GM19455 (cell line): ENCODE measurements at regions not wholly inside any gene's neighbourhood (a gene's known extent, or its start where the extent isn't known, plus 50 kb on each side); places are given as distances from the start of the nearest gene placed in this dataset.

Experiments
- ATAC-seq: cut with Tn5 transposase; IDR thresholded peaks from one replicate; pipeline ENCODE4 v1.9.1; 2021; ENCODE audit not compliant: unreplicated experiment

DNA sequence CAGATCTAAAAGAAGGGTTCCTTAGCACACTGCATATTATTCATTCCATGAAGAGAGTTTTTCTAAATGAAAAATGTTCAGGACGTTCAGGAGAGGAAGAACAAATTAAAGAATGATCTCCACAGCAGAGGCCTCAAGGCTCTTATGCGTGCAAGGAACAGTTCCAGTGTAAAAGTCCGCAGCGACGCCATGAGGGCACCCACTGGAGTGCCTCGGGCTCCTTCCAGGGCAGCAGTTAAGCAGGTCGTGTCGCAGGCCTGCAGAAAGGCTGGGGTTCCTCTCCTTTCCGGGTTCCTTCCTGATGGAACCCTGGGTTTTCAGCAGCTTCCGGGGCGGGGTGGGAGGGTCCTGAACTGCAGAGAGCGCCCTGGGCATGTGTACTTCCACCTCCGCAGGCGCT, 87.1 kb upstream of the SELENOP start:
- no peak for ATAC-seq

DNA sequence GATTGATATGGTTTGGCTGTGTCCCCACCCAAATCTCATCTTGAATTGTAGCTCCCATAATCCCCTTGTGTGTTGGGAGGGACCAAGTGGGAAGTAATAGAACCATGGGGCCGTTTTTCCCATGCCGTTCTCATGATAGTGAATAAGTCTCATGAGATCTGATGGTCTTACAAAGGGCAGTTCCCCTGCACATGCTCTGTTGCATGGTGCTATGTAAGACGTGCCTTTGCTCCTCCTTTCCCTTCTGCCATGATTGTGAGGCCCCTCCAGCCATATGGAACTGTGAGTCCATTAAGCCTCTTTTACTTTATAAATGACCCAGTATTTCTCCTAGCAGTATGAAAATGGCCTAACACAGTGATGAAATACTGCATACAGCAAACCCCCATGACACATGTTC, 84.8 kb upstream of the SELENOP start:
- ATAC-seq = no peak

DNA sequence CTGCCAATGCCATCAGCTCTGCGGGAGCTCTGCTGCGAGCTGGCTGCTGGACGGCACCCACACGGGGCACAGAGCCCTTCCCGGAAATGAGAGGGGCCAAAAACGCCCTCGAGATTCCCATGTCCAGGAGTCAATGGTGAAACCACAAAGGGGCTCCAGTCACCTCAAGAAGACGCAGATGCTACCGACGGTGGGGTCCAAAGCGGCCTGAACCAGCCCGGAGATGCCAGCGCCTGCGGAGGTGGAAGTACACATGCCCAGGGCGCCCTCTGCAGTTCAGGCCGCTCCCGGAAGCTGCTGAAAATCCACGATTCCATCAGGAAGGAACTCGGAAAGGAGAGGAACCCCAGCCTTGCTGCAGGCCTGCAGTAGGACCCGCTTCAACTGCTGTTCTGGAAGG, 82.4 kb upstream of the SELENOP start:
- ATAC-seq = no peak

DNA sequence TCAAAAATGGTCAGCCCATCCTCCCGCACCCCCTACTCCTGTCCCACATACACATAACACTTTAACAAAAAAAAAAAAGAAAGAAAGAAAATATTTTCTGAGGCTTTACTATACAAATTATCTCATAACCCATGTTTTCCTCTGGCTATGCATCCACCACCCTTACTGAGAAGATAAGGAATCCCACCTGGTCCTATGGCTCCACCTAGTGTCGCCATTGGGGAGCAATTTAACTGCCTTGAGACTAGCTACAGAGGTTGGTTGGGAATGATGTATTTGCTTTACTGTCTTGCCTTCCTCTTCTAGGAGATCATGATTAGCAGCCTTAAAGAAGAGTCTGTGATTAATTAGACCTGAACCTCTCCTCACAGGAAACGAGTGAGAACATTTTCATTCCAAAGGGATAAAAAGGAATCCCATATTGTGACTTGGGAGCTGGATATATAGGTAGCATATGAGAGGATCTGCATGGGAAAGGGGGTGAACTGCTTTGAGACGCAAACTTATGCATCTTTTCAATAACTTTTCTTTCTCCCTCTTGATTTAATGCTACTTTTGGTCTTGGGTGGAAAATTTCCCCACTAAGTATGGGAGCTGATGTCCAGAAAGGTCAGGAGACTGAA, 77.7 kb upstream of the SELENOP start:
- peak; percentile 81 for ATAC-seq

DNA sequence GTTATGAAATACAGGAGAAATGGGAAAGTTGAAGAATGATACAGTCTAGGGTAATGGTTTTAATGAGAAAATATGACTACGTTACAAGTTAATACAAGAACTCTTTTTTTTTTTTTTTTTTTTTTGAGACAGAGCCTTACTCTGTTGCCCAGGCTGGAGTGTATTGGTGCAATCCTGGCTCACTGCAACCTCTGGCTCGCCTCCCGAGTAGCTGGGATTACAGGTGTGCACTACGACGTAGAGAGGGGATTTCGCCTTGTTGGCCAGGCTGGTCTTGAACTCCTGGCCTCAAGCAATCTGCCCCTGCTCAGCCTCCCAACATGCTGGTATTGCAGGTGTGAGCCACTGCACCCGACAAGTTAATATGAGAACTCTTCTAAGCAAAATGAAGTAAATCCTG, 77.1 kb upstream of the SELENOP start:
- no peak for ATAC-seq

GRCh38 chr5:42887575-42887974, 75.9 kb upstream of the SELENOP start:
- no peak for ATAC-seq

DNA sequence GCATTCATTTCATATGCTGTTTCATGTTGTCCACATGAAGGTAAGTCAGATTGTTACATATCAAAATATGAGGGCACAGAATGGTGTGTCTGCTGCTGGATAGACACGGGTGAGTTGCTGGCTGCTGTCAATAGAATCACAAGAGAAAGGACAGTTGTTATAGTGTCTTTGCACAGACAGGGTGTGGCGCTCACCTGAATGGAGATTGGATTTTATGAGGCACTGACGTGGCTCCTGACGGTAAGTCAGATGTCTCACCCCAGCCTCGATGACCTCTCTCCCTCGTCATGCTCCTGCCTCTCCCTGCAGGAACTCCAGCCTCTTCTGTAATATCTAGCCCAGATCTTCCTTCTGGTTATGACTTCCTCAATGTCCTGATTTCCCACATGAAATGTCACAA, 75.4 kb upstream of the SELENOP start:
- no peak for ATAC-seq

DNA sequence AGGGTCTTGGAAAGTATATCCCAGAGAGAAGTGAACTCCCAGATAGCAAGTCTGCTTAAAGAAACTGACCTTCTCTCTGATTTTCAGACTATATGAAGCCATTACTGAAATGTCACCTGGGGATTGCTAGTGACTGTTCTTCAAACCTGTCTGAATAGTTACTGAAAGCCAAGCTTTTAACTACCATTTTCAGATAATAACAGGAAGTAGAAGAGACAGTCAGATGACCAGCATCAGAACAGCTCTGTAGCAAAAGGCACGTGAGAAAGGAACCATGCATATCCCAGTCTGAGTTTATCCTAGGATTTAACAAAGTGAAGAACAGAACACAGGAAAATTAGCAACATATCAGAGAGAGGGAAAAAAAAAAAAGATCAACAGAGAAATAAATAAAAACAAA, 74.9 kb upstream of the SELENOP start:
- no peak for ATAC-seq

DNA sequence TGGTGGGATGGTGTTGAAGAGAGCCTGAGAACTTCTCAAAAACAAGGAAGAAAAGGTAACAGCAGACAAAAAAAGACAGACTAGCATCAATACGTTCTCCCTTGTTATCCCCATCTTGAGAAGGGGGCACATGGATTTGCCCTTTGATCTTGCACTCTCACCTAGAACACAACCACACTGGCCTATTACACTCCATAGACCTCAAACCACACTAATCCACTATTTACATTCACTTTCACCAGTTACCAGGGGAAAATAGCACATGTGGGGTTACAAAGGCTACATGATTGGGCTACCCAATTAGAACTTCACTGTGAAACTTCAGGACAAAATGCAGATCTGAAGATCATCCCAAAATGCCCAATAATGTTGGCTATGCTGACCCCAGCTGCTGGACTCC, 72.6 kb upstream of the SELENOP start:
- ATAC-seq = no peak

DNA sequence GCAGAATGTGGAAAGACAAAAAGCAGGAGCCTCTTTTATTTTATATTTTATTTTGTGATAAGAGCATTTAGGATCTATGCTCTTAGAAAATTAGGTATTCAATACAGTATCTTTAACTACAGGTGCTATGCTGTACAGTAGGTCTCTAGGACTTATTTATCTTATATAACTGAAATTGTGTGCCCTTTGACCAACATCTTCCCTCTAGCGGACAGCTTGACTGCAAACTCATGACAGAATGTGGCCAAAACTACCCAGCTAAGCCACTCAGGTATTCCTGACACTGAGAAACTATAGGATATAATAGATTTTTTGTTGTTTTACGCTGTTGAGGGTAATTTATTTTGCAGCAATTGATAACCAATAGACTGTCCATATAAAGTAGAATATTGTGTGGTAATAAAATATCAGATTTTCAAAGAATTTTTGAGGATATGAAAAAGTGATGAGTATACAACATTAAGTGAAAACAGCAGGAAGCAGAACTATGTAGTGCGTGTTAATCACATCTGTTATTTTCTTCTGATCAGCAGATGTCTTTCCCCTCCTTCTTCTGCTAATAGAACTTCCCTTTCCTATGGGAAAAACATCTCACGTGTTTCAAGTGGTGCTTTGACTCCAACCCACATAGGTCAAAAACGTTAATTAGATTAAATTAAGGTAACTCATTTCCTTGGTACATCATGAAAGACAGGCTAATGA, 69.9 kb upstream of the SELENOP start:
- no peak for ATAC-seq

- no peak for ATAC-seq
Observed at GRCh38 chr5:42880496-42881150, 68.9 kb upstream of the SELENOP start.

DNA sequence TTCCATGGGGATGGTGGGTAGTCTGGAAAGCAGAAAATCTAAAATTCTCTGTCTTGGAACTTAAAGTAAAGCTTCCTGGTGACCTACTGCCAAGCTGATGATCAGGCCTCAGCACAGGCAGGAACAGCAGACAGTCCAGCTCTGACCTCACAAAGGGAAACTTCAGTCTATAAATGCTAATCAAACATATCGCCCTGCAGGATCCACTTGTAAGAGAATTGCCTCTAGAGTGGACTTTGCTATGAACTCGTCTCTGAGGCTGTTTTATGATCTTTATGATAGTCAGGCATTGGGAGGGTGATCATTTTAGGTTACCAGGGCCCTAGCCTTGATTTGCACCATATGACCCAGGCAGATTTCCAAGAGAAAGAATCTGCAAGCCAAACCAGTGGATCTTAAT, 67.6 kb upstream of the SELENOP start:
- no peak for ATAC-seq

GRCh38 chr5:42878550-42878949, 66.9 kb upstream of the SELENOP start:
- ATAC-seq = no peak

DNA sequence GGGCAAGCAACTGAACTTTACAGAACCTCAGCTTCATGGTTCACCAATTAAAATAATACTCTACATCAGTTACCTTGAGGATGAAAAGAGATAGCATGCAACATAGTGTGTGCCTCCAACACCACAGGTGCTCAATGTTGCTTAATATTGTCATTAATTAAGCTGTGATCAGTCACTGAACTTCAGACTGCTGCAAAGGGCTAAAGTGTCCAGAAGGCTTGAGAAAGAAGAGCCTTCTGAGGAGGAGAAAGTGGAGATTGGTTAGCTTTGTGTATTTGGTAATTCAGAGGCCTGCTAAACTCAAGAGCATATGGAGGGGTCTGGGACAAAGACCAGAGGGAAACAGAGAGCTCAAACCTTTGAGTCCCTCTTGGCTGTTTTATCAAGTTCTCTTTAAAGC, 66.3 kb upstream of the SELENOP start:
- no peak for ATAC-seq

DNA sequence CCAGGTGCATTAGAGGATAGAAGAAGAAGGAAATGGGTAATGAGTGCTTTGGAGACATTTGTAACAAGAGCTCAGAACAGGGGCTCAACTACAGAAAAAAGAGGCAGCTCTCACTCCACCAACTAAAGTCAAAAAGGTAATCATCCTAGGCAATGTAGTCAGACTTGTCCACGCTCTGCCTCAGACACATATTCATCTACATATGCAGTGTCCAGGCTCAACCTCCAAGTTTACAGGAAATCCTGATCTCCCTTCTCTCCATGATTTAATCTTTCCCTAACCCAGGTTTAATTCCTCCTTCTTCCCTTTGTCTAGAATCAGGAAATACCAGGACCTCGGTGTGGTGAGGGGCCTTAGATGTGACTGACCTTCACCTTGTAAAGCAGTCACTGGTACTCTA, 65.7 kb upstream of the SELENOP start:
- no peak for ATAC-seq

DNA sequence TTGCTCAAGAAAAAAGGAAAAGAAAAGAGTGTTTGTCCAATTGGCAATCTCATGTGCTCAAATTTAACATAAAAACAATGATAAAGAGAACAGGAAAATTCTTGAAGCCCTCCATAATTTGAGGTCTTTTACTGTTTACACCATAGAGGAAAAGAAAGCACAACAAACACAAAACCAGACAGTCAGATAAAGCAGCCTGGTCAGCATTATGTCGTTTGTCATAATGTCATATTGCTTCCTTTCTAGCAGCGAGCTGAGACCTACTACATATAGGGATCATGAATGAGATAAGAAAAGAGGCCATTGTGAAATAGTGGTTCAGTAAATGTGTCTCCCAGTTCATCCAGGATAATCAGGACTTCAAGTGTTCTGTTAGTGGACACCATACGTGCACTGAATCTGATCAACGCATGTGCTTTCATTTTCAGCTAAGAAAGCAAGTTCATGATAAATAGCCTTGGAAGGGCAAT, 64.7 kb upstream of the SELENOP start:
- ATAC-seq = no peak

DNA sequence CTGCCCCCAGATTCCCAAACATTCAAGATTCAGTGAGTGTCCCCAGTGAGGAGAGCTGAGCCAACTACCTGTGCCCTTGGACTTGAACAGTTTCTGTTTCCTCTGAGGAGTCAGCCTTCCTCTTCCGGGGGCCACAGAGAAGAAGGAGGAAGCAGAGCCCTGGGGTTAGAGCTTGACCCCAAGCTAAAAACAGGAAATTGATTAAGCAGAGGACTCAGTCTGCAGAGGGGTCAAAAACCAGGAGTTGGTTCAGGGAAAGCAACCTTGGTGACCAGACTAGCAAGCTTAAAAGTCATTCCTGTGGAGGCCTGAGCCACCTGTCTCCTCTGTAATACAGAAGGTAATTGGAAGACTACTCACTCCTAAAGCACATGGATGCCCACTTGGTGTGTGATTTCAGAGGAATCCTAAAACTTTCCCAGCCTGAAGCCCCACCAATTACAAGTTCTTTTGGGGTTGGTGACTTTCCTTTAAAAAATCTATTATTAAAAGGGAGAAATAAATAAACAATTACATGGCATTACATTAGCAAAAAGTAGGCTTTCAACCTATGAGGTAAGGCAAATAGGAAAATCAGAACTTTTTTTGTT, 64.2 kb upstream of the SELENOP start:
- ATAC-seq = no peak

- no peak for ATAC-seq
Observed at GRCh38 chr5:42875211-42875610, 63.5 kb upstream of the SELENOP start.

GRCh38 chr5:42874621-42875198, 63.0 kb upstream of the SELENOP start:
- ATAC-seq = no peak

- ATAC-seq = no peak
Observed at GRCh38 chr5:42872865-42873264, 61.2 kb upstream of the SELENOP start.

- ATAC-seq = no peak
Observed at GRCh38 chr5:42870882-42871418, 59.3 kb upstream of the SELENOP start.
